H1 (cell line): ENCODE measurements at regions not wholly inside any gene's neighbourhood (a gene's known extent, or its start where the extent isn't known, plus 50 kb on each side); places are given as distances from the start of the nearest gene placed in this dataset.

Experiments
- CTCF ChIA-PET: fragments of 300-600 bp; sonication (Branson Sonifier 250); formaldehyde crosslinking; loops from one replicate; lab custom pipeline; 2021; ENCODE audit not compliant: partially characterized antibody; lab: Charles Lee
- POLR2A ChIA-PET: fragments of 300-600 bp; sonication (Branson Sonifier 250); formaldehyde crosslinking; loops from one replicate; lab custom pipeline; 2021; ENCODE audit warnings: inconsistent platforms; ENCODE audit not compliant: partially characterized antibody; lab: Charles Lee
- DNase-seq, 2 experiments: peaks; one replicate each; pipeline versions ENCODE4 v3.0.0 to v3.0.0-alpha.2; 2010 to 2022; ENCODE audit warnings: low spot score in 2 of 2, low read depth in 1 of 2, mixed read lengths in 1 of 2
- FAIRE-seq: peaks from 2 replicates; lab custom pipeline; 2011; peaks lifted over from hg19 to GRCh38; lab: Jason Lieb, UNC
- H2AFZ ChIP-seq: 2 replicates; pipeline ENCODE4 v1.8.1; 2012; ENCODE audit warnings: low read length, inconsistent platforms
- H2AK5ac ChIP-seq: 2 replicates; pipeline ENCODE4 v1.6.1; 2013; ENCODE audit warnings: low read depth, low read length
- H2BK120ac ChIP-seq: replicated peaks from 2 replicates; pipeline ENCODE3; 2013; ENCODE audit warnings: low read depth, low read length, inconsistent platforms
- H2BK12ac ChIP-seq: 2 replicates; pipeline ENCODE4 v1.6.1; 2013; ENCODE audit warnings: low read depth, low read length
- H2BK15ac ChIP-seq: 2 replicates; pipeline ENCODE4 v1.6.1; 2013; ENCODE audit warnings: low read length
- H2BK20ac ChIP-seq: 2 replicates; pipeline ENCODE4 v1.6.1; 2013; ENCODE audit warnings: low read length
- H2BK5ac ChIP-seq: 2 replicates; pipeline ENCODE4 v1.6.1; 2013; ENCODE audit warnings: low read depth, low read length
- H3K14ac ChIP-seq: 2 replicates; pipeline ENCODE4 v1.6.1; 2013; ENCODE audit warnings: inconsistent platforms; ENCODE audit not compliant: insufficient read length
- H3K18ac ChIP-seq: 2 replicates; pipeline ENCODE4 v1.6.1; 2013; ENCODE audit warnings: low read length; ENCODE audit errors: extremely low read depth
- H3K23ac ChIP-seq: 2 replicates; pipeline ENCODE4 v1.6.1; 2013; ENCODE audit warnings: inconsistent platforms; ENCODE audit not compliant: insufficient read length
- H3K23me2 ChIP-seq: 2 replicates; pipeline ENCODE4 v1.6.1; 2013; ENCODE audit warnings: low read depth, low read length
- H3K27ac ChIP-seq: 2 replicates; pipeline ENCODE4 v1.6.1; 2011; ENCODE audit warnings: low read depth, low read length, inconsistent platforms
- H3K27me3 ChIP-seq, 4 experiments: replicated peaks in 1 of 4; 1 replicate in 1 of 4; 2 replicates in 3 of 4; pipeline versions ENCODE4 v1.6.1 to v1.8.1; 2011 to 2013; ENCODE audit warnings: low read length in 3 of 4, mild to moderate bottlenecking in 3 of 4, inconsistent platforms in 2 of 4, mixed read lengths in 2 of 4, moderate library complexity in 1 of 4; ENCODE audit not compliant: control insufficient read depth in 3 of 4, insufficient read depth in 3 of 4; ENCODE audit errors: extremely low read depth in 1 of 4
- H3K36me3 ChIP-seq, 4 experiments: 2 replicates each; pipeline versions ENCODE4 v1.6.1 to v1.8.1; 2011 to 2013; ENCODE audit warnings: mild to moderate bottlenecking in 4 of 4, low read length in 3 of 4, moderate library complexity in 2 of 4, control low read depth in 1 of 4, inconsistent platforms in 1 of 4; ENCODE audit not compliant: insufficient read depth in 4 of 4, control insufficient read depth in 2 of 4
- H3K4ac ChIP-seq: replicated peaks from 2 replicates; pipeline ENCODE3; 2013; ENCODE audit warnings: low read length, low read depth, mixed read lengths, inconsistent platforms; ENCODE audit not compliant: insufficient read length
- H3K4me1 ChIP-seq, 4 experiments: replicated peaks in 1 of 4; 1 replicate in 1 of 4; 2 replicates in 3 of 4; pipeline versions ENCODE4 v1.6.1 to v1.8.1; 2011 to 2013; ENCODE audit warnings: low read length in 3 of 4, inconsistent platforms in 2 of 4, mixed read lengths in 1 of 4; ENCODE audit not compliant: insufficient read depth in 4 of 4, control insufficient read depth in 3 of 4
- H3K4me2 ChIP-seq, 2 experiments: 2 replicates each; pipeline versions ENCODE4 v1.6.1 to v1.8.1; 2011 to 2013; ENCODE audit warnings: low read depth in 2 of 2, low read length in 2 of 2, control low read depth in 1 of 2, inconsistent platforms in 1 of 2, mild to moderate bottlenecking in 1 of 2; ENCODE audit not compliant: insufficient read depth in 1 of 2
- H3K4me3 ChIP-seq, 4 experiments: fragments of 200-600, 300-600 bp in 1 of 4; sonication (generic), shearing (Covaris generic), sonication (Bioruptor Twin) in 1 of 4; 2 replicates each; pipeline versions ENCODE4 v1.5.1 to v1.8.1; 2011 to 2016; ENCODE audit warnings: low read length in 4 of 4, low read depth in 3 of 4, control low read depth in 2 of 4, inconsistent platforms in 2 of 4, mild to moderate bottlenecking in 2 of 4, mixed read lengths in 1 of 4, moderate library complexity in 1 of 4; ENCODE audit not compliant: insufficient read depth in 2 of 4; ENCODE audit errors: extremely low read depth in 1 of 4
- H3K56ac ChIP-seq: replicated peaks from 2 replicates; pipeline ENCODE3; 2013; ENCODE audit warnings: low read depth, mild to moderate bottlenecking, mixed read lengths, low read length, inconsistent platforms; ENCODE audit not compliant: insufficient read length
- H3K79me1 ChIP-seq: 2 replicates; pipeline ENCODE4 v1.6.1; 2013; ENCODE audit warnings: low read depth, low read length, control low read depth
- H3K79me2 ChIP-seq, 2 experiments: 2 replicates each; pipeline versions ENCODE4 v1.6.1 to v1.8.1; 2012 to 2013; ENCODE audit warnings: low read length in 2 of 2, mild to moderate bottlenecking in 2 of 2, inconsistent platforms in 1 of 2; ENCODE audit not compliant: insufficient read depth in 2 of 2, control insufficient read depth in 1 of 2
- H3K9ac ChIP-seq, 4 experiments: replicated peaks in 1 of 4; 1 replicate in 1 of 4; 2 replicates in 3 of 4; pipeline versions ENCODE4 v1.6.1 to v1.8.1; 2011 to 2013; ENCODE audit warnings: low read depth in 3 of 4, low read length in 3 of 4, control low read depth in 2 of 4, mild to moderate bottlenecking in 2 of 4, moderate library complexity in 2 of 4, inconsistent platforms in 1 of 4; ENCODE audit errors: extremely low read depth in 1 of 4
- H3K9me3 ChIP-seq, 2 experiments: 2 replicates each; pipeline versions ENCODE4 v1.6.1 to v1.8.1; 2012 to 2013; ENCODE audit warnings: mild to moderate bottlenecking in 2 of 2, moderate library complexity in 2 of 2, control low read depth in 1 of 2, inconsistent platforms in 1 of 2, low read depth in 1 of 2, low read length in 1 of 2, mixed read lengths in 1 of 2; ENCODE audit not compliant: insufficient read depth in 2 of 2
- H4K20me1 ChIP-seq, 2 experiments: replicated peaks in 1 of 2; 2 replicates each; pipeline versions ENCODE3 to v1.8.1; 2011 to 2013; ENCODE audit warnings: inconsistent platforms in 2 of 2, low read length in 2 of 2, mild to moderate bottlenecking in 1 of 2; ENCODE audit not compliant: insufficient read depth in 2 of 2, control insufficient read depth in 1 of 2
- H4K5ac ChIP-seq: 2 replicates; pipeline ENCODE4 v1.6.1; 2013; ENCODE audit warnings: low read length, low read depth, mixed read lengths, inconsistent platforms; ENCODE audit not compliant: insufficient read length
- H4K8ac ChIP-seq: 2 replicates; pipeline ENCODE4 v1.8.0; 2013; ENCODE audit warnings: mild to moderate bottlenecking, moderate library complexity, low read length, inconsistent platforms; ENCODE audit not compliant: insufficient read depth; ENCODE audit errors: extremely low read depth
- H4K91ac ChIP-seq: replicated peaks from 2 replicates; pipeline ENCODE3; 2013; ENCODE audit warnings: low read length, mixed read lengths, inconsistent platforms; ENCODE audit not compliant: insufficient read length
- GTF2F1 ChIP-seq: IDR thresholded peaks from 2 replicates; pipeline ENCODE4 v1.6.1; 2012; ENCODE audit warnings: low read depth, low read length, improper control_type of control experiment, borderline replicate concordance
- WGBS, 2 experiments: shearing (Covaris generic) in 1 of 2; methylation state at CpG; one replicate each; pipeline versions ENCODE4 v1.1.6 to v1.1.7; 2013 to 2015; ENCODE audit warnings: low lambda C conversion rate in 2 of 2, mixed read lengths in 2 of 2, inconsistent platforms in 1 of 2, low coverage in 1 of 2, missing lambda C conversion rate in 1 of 2; ENCODE audit not compliant: insufficient replicate concordance in 2 of 2, insufficient coverage in 1 of 2, insufficient read length in 1 of 2; ENCODE audit errors: extremely low coverage in 1 of 2, missing lambda C conversion rate in 1 of 2; 5-methylcytosine and 5-hydroxymethylcytosine counted together

DNA sequence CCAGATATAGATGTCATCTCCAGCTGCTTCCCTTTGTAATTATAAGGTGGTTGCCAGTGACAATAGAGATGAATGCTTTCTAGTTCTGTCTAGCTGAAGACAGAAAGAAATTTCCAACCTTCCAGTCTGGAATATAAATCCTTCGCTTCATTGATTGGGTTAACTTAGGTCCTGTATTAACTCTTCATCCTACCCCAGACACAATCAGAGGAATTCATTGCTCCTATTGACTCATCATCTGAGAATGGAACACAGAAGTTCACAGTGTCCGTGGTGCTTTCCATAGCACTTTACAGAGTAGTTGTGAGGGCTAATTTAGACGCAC lies 241.4 kb downstream of the NFKBIZ start:
- no peak overlapping the region for H3K4me2 ChIP-seq
- H3K79me2 ChIP-seq = no peaks in the 10 kb centered on the region
- ChIA-PET CTCF (no interaction called here), POLR2A (no interaction called here)
- H3K23ac ChIP-seq = no peak overlapping the region
- no peak for DNase-seq
- H3K4ac ChIP-seq = no peak overlapping the region
- H4K5ac ChIP-seq = no peak overlapping the region
- H2AK5ac ChIP-seq = no peak overlapping the region
- H4K8ac ChIP-seq = no peak overlapping the region
- H3K56ac ChIP-seq = no peak overlapping the region
- no peak overlapping the region for H2BK5ac ChIP-seq
- H3K27ac ChIP-seq = no peak overlapping the region
- no peak overlapping the region for H2BK15ac ChIP-seq
- H3K18ac ChIP-seq = no peak overlapping the region
- WGBS, 2 experiments = 88% methylated on average over 3 of the region's 3 CpGs; no CpG with 5 or more reads in 1 of the 2 experiments
- FAIRE-seq = no peak
- no peaks in the 10 kb centered on the region for H4K20me1 ChIP-seq
- no peak overlapping the region for H3K9ac ChIP-seq
- H3K27me3 ChIP-seq = no peaks in the 10 kb centered on the region
- no peaks in the 10 kb centered on the region for H3K9me3 ChIP-seq
- no peak for TF ChIP-seq GTF2F1
- no peak overlapping the region for H4K91ac ChIP-seq
- H3K4me3 ChIP-seq = no peak overlapping the region
- no peak overlapping the region for H2AFZ ChIP-seq
- H2BK12ac ChIP-seq = no peak overlapping the region
- H2BK120ac ChIP-seq = no peak overlapping the region
- H3K14ac ChIP-seq = no peak overlapping the region
- no peaks in the 10 kb centered on the region for H3K79me1 ChIP-seq
- H3K36me3 ChIP-seq = no peaks in the 10 kb centered on the region
- H2BK20ac ChIP-seq = no peak overlapping the region
- no peaks in the 10 kb centered on the region for H3K23me2 ChIP-seq
- no peaks in the 10 kb centered on the region for H3K4me1 ChIP-seq
